PC-3 (cell line): ENCODE measurements at regions not wholly inside any gene's neighbourhood (a gene's known extent, or its start where the extent isn't known, plus 50 kb on each side); places are given as distances from the start of the nearest gene placed in this dataset.

ENCODE experiments used
- EZH2phosphoT487 ChIP-seq: fragments of 300-600 bp; sonication (generic); IDR thresholded peaks from 2 replicates; pipeline ENCODE4 v1.6.1; 2018; ENCODE audit warnings: mild to moderate bottlenecking, antibody characterized with exemption, low read length, borderline replicate concordance
- TF ChIP-seq, protein P1 (sequence below): fragments of 300-600 bp; sonication (generic); conservative IDR thresholded peaks from 2 replicates; pipeline ENCODE4 v1.5.1; 2017; ENCODE audit warnings: antibody characterized with exemption, low read depth, mild to moderate bottlenecking, low read length

DNA sequence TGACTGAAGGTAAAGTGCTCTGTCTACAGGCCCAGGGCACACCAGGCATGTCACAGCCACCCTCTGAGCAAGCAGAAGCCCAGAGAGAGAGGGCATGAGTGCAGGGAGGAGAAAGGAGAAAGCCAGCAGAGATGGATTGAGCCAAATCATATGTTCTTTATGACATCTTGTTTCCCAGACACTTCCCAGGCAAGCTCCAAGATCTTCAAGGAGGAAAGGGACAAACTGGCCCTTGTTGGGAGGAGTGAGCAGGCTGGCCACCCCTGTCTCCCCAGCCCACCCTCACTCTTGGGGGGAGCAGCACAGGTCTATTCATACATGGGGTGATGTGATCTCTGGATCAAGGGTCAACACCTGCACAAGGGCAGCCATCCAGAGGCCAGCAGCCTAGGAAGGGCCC, 298.8 kb downstream of the UQCRFS1 start:
- TF ChIP-seq, protein P1, sequence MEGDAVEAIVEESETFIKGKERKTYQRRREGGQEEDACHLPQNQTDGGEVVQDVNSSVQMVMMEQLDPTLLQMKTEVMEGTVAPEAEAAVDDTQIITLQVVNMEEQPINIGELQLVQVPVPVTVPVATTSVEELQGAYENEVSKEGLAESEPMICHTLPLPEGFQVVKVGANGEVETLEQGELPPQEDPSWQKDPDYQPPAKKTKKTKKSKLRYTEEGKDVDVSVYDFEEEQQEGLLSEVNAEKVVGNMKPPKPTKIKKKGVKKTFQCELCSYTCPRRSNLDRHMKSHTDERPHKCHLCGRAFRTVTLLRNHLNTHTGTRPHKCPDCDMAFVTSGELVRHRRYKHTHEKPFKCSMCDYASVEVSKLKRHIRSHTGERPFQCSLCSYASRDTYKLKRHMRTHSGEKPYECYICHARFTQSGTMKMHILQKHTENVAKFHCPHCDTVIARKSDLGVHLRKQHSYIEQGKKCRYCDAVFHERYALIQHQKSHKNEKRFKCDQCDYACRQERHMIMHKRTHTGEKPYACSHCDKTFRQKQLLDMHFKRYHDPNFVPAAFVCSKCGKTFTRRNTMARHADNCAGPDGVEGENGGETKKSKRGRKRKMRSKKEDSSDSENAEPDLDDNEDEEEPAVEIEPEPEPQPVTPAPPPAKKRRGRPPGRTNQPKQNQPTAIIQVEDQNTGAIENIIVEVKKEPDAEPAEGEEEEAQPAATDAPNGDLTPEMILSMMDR: no peak
- TF ChIP-seq EZH2phosphoT487: no peak
